Endodermal cell (in vitro differentiated cells): ENCODE measurements at regions not wholly inside any gene's neighbourhood (a gene's known extent, or its start where the extent isn't known, plus 50 kb on each side); places are given as distances from the start of the nearest gene placed in this dataset.

Experiments
- DNase-seq: peaks from one replicate; pipeline ENCODE4 v3.0.0-alpha.2; 2017
- H3K27ac ChIP-seq: 2 replicates; pipeline ENCODE4 v1.5.1; 2013; ENCODE audit warnings: mild to moderate bottlenecking, low read depth, low read length, moderate library complexity
- H3K27me3 ChIP-seq: 2 replicates; pipeline ENCODE4 v1.6.1; 2013; ENCODE audit warnings: mild to moderate bottlenecking, low read length, moderate library complexity; ENCODE audit not compliant: insufficient read depth, control insufficient read depth, poor library complexity, severe bottlenecking
- H3K36me3 ChIP-seq: 2 replicates; pipeline ENCODE4 v1.7.0; 2013; ENCODE audit warnings: mild to moderate bottlenecking, low read length, moderate library complexity; ENCODE audit not compliant: control insufficient read depth, insufficient read depth
- H3K4me1 ChIP-seq: one replicate; pipeline ENCODE4 v1.7.0; 2013; ENCODE audit warnings: low read length; ENCODE audit not compliant: control insufficient read depth, insufficient read depth
- H3K4me3 ChIP-seq: 2 replicates; pipeline ENCODE4 v1.5.1; 2013; ENCODE audit warnings: mild to moderate bottlenecking, low read length, moderate library complexity
- H3K9ac ChIP-seq: 2 replicates; pipeline ENCODE4 v1.6.1; 2013; ENCODE audit warnings: mild to moderate bottlenecking, low read length, moderate library complexity; ENCODE audit not compliant: poor library complexity, severe bottlenecking; ENCODE audit errors: extremely low read depth
- H3K9me3 ChIP-seq: 2 replicates; pipeline ENCODE4 v1.6.1; 2013; ENCODE audit warnings: mild to moderate bottlenecking, low read length, moderate library complexity; ENCODE audit not compliant: control insufficient read depth
- H3K27ac Mint-ChIP-seq: 2 replicates; pipeline ENCODE4 v1.8.0; 2020; ENCODE audit warnings: mixed read lengths
- H3K27me3 Mint-ChIP-seq: 2 replicates; pipeline ENCODE4 v1.8.0; 2021; ENCODE audit warnings: mild to moderate bottlenecking, mixed read lengths; ENCODE audit not compliant: insufficient read depth
- H3K36me3 Mint-ChIP-seq: 2 replicates; pipeline ENCODE4 v1.8.0; 2020; ENCODE audit warnings: low read depth, mixed read lengths
- H3K4me1 Mint-ChIP-seq: 2 replicates; pipeline ENCODE4 v1.8.0; 2020; ENCODE audit warnings: mixed read lengths
- H3K4me3 Mint-ChIP-seq: 2 replicates; pipeline ENCODE4 v1.8.0; 2020; ENCODE audit warnings: mild to moderate bottlenecking, moderate library complexity, mixed read lengths
- H3K9me3 Mint-ChIP-seq: 2 replicates; pipeline ENCODE4 v1.8.0; 2020; ENCODE audit warnings: mild to moderate bottlenecking, mixed read lengths
- CTCF ChIP-seq: fragments of 200-600 bp; sonication (generic); conservative IDR thresholded peaks from 2 replicates; pipeline ENCODE4 v1.5.0; 2021; ENCODE audit warnings: antibody characterized with exemption, mild to moderate bottlenecking
- WGBS, 2 experiments: methylation state at CpG; one replicate each; pipeline versions ENCODE4 v1.1.5 to v1.1.7; 2013; ENCODE audit warnings: missing lambda C conversion rate in 2 of 2, mixed read lengths in 1 of 2; ENCODE audit not compliant: insufficient coverage in 1 of 2, insufficient read length in 1 of 2; 5-methylcytosine and 5-hydroxymethylcytosine counted together

DNA sequence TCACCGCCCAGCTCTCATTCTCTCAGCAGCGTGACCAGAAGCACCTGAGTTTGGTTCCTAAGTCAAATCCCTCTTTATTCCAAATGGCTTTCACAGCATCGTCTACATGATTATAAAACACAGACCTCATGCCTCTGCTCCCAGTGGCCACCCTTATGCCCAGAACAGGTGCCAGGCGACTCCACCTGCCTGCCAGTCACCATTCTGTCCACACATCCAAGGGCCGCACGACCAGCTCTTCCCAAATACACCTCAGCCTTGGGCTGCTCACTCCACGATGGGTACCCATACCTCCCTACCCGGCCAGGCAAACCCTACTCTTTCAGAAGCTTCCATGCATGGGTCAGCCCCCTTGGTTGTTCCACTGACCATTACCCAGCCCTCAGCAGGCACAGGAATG, 851.6 kb upstream of the SALL3 start:
- no peak for TF ChIP-seq CTCF
- no peaks in the 10 kb centered on the region for H3K36me3 Mint-ChIP-seq
- no peak overlapping the region for H3K27ac Mint-ChIP-seq
- no peaks in the 10 kb centered on the region for H3K36me3 ChIP-seq
- no peak overlapping the region for H3K9ac ChIP-seq
- H3K4me1 ChIP-seq, result peaks cover 10% of the 10 kb centered on the region
- no peak overlapping the region for H3K27ac ChIP-seq
- no peak overlapping the region for H3K4me3 ChIP-seq
- no peak overlapping the region for H3K4me3 Mint-ChIP-seq
- no peaks in the 10 kb centered on the region for H3K9me3 Mint-ChIP-seq
- no peaks in the 10 kb centered on the region for H3K27me3 ChIP-seq
- 92 to 95% methylated on average over 7 to 8 of the region's 8 CpGs for WGBS, 2 experiments
- peaks cover 13% of the 10 kb centered on the region for H3K4me1 Mint-ChIP-seq
- peaks cover 60% of the 10 kb centered on the region for H3K27me3 Mint-ChIP-seq
- DNase-seq, result no peak
- H3K9me3 ChIP-seq, result no peaks in the 10 kb centered on the region

- no peak overlapping the region for H3K4me3 Mint-ChIP-seq
- H3K27ac Mint-ChIP-seq, result no peak overlapping the region
- H3K4me1 ChIP-seq, result peaks cover 10% of the 10 kb centered on the region
- H3K4me1 Mint-ChIP-seq, result peaks cover 13% of the 10 kb centered on the region
- no peaks in the 10 kb centered on the region for H3K27me3 ChIP-seq
- H3K27ac ChIP-seq, result no peak overlapping the region
- H3K4me3 ChIP-seq, result no peak overlapping the region
- H3K27me3 Mint-ChIP-seq, result peaks cover 57% of the 10 kb centered on the region
- no peak overlapping the region for H3K9ac ChIP-seq
- DNase-seq, result no peak
- no peaks in the 10 kb centered on the region for H3K36me3 Mint-ChIP-seq
- no peaks in the 10 kb centered on the region for H3K36me3 ChIP-seq
- no peaks in the 10 kb centered on the region for H3K9me3 ChIP-seq
- no peak for TF ChIP-seq CTCF
- WGBS, 2 experiments, result 95 to 100% methylated on average over 2 to 8 of the region's 8 CpGs
- H3K9me3 Mint-ChIP-seq, result no peaks in the 10 kb centered on the region
Measured at GRCh38 chr18:78129260-78129659, 850.4 kb upstream of the SALL3 start.

DNA sequence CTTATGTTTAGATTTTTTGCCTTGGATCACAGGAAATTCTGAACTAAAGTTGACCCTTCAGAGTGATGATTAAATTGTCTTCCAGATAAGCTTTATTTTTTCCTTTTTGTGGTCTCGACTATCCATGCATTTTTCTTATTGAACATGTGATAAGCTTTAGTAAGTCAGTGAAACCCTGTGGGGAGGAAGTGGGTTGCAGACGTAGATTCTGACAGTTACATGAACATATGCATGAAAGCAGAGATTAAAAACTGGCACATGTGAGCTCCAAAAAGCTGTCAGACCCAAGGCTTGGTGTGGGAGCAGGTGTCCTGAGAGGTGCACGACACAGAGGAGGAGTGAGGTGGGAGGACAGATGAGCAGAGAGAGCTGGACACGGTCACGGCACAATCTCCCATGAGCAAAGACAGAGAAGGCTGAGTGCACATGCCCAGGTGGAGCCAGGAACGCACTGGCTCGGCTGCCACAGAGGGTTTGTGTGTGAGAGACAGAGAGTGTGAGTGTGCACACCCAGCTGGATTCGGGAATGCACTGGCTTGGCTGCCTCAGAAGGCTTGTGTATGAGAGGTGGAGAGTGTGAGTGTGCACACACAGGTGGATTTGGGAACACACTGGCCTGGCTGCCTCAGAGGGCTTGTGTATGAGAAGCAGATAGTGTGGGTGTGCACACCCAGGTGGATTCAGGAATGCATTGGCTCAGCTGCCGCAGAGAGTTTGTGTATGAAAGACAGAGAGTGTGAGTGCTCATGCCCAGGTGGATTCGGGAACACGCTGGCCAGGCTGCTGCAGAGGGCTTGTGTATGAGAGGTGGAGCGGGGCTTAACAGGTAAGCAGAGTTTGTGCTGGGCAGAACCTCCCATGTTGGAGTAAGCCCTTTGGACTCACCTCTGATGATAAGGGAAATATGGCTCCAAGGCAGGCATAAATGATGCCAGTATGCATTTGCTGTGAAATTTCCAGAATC, 849.1 kb upstream of the SALL3 start:
- Mint-ChIP-seq H3K4me1 (peaks cover under 1% of the 10 kb centered on the region), H3K27ac (no peak overlapping the region), H3K27me3 (peaks cover 54% of the 10 kb centered on the region), H3K9me3 (no peaks in the 10 kb centered on the region), H3K4me3 (no peak overlapping the region), H3K36me3 (no peaks in the 10 kb centered on the region)
- TF ChIP-seq CTCF, result no peak
- Histone ChIP-seq H3K27ac (no peak overlapping the region), H3K4me1 (no peaks in the 10 kb centered on the region), H3K36me3 (no peaks in the 10 kb centered on the region), H3K9me3 (no peaks in the 10 kb centered on the region), H3K27me3 (no peaks in the 10 kb centered on the region), H3K4me3 (no peak overlapping the region), H3K9ac (no peak overlapping the region)
- DNase-seq, result no peak
- 91 to 97% methylated on average over 10 to 12 of the region's 12 CpGs for WGBS, 2 experiments
